Tibial nerve (tissue), 4 donors: ENCODE measurements at regions not wholly inside any gene's neighbourhood (a gene's known extent, or its start where the extent isn't known, plus 50 kb on each side); places are given as distances from the start of the nearest gene placed in this dataset.

Experiments
- CTCF ChIP-seq, 5 experiments: fragments of 200-600 bp in 3 of 5; fragments of 450-650 bp in 2 of 5; sonication (generic) in 3 of 5; IDR thresholded peaks; one replicate each; pipeline ENCODE4 v1.5.1; 2016 to 2019; ENCODE audit warnings: antibody characterized with exemption in 5 of 5, mild to moderate bottlenecking in 3 of 5, moderate library complexity in 2 of 5
- EP300 ChIP-seq, 2 donors: sonication (generic); formaldehyde crosslinking; IDR thresholded peaks; one replicate each; pipeline ENCODE4 v1.6.1; 2017; ENCODE audit warnings: antibody characterized with exemption in 2 of 2, mild to moderate bottlenecking in 1 of 2
- POLR2A ChIP-seq, 2 donors: fragments of 450-650 bp; IDR thresholded peaks; one replicate each; pipeline ENCODE4 v1.6.1; 2017; ENCODE audit warnings: antibody characterized with exemption in 2 of 2, mild to moderate bottlenecking in 2 of 2, moderate library complexity in 2 of 2

GRCh38 chr13:48862572-48862971, 113.1 kb upstream of the FNDC3A start:
- TF ChIP-seq CTCF (IDR thresholded peaks at IDR 0.05) = no peak
- TF ChIP-seq POLR2A (IDR thresholded peaks at IDR 0.05) = no peak
- peak; percentile 84 to 97 for TF ChIP-seq EP300 (IDR thresholded peaks at IDR 0.05)
